ENCODE measurements at regions not wholly inside any gene's neighbourhood (a gene's known extent, or its start where the extent isn't known, plus 50 kb on each side); places are given as distances from the start of the nearest gene placed in this dataset.

DNA sequence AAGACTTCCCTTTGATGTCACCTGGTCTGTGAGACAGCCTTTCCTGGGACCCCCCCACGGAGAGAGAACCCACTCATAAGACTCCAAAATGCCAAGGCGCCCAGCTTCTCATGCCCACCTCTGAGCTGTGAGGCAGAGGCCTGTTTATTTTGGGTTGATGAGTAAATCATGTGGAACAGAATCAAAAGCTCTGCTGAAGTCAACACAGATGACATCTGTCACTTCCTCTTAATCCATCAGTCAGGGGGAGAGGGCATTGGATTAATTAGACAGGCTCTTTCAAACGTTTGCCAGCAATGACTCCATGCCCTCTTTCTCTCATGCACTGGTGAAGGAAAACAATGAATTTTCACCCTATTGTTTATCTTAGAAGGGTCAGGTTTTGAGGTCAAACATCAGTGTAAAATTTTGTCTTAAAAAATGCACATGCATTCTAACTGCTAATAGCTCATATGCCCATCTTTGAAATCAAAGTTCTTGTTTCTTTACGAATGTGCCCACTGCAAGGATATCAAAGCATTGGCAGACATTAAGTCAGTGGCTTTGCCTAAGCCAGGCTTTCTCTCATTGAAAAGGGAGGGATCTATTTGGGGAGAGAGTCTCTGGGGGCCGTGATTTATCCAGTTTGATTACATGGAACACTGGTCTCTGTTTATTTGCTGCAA lies 184.1 kb downstream of the ACKR3 start:
- Mint-ChIP-seq H3K36me3 (ENCODE audit: low read depth) (no peaks in the 10 kb centered on the region), H3K27ac (ENCODE audit: unreplicated experiment) (peak overlapping the region; percentile 29), H3K4me1 (peaks cover 18% of the 10 kb centered on the region), H3K27me3 (ENCODE audit: low read depth) (no peaks in the 10 kb centered on the region), H3K4me3 (no peak overlapping the region), H3K9me3 (no peaks in the 10 kb centered on the region)
- no peak for DNase-seq (ENCODE audit: low read depth, low spot score)
- TF ChIP-seq, protein P1, sequence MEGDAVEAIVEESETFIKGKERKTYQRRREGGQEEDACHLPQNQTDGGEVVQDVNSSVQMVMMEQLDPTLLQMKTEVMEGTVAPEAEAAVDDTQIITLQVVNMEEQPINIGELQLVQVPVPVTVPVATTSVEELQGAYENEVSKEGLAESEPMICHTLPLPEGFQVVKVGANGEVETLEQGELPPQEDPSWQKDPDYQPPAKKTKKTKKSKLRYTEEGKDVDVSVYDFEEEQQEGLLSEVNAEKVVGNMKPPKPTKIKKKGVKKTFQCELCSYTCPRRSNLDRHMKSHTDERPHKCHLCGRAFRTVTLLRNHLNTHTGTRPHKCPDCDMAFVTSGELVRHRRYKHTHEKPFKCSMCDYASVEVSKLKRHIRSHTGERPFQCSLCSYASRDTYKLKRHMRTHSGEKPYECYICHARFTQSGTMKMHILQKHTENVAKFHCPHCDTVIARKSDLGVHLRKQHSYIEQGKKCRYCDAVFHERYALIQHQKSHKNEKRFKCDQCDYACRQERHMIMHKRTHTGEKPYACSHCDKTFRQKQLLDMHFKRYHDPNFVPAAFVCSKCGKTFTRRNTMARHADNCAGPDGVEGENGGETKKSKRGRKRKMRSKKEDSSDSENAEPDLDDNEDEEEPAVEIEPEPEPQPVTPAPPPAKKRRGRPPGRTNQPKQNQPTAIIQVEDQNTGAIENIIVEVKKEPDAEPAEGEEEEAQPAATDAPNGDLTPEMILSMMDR (conservative IDR thresholded peaks at IDR 0.05) = no peak

DNA sequence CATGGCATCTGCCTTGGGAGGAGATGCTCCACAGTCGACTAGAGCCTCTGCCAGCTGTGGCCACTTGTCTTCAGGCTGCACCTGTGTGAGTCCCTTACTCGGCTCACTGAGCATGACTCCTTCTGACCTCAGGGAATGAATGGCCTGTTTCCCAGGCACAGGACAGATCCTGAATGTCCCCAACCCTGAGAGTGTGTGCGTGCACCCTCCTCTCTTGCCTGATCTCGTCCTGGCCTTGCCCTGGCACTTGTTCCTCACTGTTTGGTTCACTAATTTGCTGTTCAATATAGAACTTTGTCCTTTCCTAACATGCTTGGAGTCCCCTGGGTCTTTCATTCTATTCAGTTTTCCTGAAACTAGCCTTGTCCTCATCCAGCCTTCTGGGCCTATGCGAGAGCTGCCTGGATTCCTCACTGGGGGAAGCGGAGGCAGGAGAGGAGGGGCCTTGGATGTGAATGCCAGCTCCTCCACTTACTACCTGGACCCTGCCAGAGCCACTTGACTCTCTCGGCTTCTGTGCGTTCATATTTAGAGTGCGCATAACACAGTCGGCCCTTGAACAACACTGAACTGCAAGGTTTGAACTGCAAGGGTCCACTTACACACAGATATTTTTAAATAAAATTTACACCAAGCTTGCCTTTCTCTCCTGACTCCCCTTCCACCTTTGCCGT lies 184.8 kb downstream of the ACKR3 start:
- H3K4me3 Mint-ChIP-seq = no peak overlapping the region
- TF ChIP-seq, protein P1 (conservative IDR thresholded peaks at IDR 0.05) = no peak
- H3K36me3 Mint-ChIP-seq (ENCODE audit: low read depth) = no peaks in the 10 kb centered on the region
- peak overlapping the region; percentile 29 for H3K27ac Mint-ChIP-seq (ENCODE audit: unreplicated experiment)
- H3K27me3 Mint-ChIP-seq (ENCODE audit: low read depth) = no peaks in the 10 kb centered on the region
- peaks cover 15% of the 10 kb centered on the region for H3K4me1 Mint-ChIP-seq
- no peak for DNase-seq (ENCODE audit: low read depth, low spot score)
- H3K9me3 Mint-ChIP-seq = no peaks in the 10 kb centered on the region

DNA sequence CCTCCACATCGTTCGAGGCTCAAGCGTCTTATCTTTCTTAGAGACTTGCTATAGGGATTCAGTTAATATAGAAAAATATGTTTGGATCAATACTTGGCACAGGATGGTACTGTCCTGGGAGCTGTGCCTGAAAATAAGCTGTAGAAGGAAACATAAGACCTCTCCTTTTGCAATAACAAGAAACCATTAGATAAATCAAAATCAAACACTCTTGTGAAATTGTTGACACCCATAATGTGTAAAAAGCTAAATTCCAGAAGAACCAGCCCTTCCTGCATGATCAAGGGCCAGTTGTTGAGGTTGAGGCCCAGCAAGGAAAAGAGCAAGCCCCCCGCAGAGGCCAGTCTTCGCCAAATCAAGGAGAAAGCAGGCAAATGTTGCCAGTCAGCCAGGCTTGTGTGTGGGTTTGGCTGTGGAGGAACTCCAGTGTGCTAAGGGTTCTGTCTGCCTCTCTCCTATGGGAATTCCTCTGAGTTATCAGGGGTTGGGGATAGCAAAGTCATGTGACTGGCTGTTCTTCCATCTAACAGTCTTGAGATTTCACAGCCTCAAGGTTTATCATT lies 185.7 kb downstream of the ACKR3 start:
- H3K27ac Mint-ChIP-seq (ENCODE audit: unreplicated experiment) = no peak overlapping the region
- no peaks in the 10 kb centered on the region for H3K27me3 Mint-ChIP-seq (ENCODE audit: low read depth)
- TF ChIP-seq, protein P1 (conservative IDR thresholded peaks at IDR 0.05) = no peak
- H3K36me3 Mint-ChIP-seq (ENCODE audit: low read depth) = no peaks in the 10 kb centered on the region
- peaks cover 14% of the 10 kb centered on the region for H3K4me1 Mint-ChIP-seq
- no peaks in the 10 kb centered on the region for H3K9me3 Mint-ChIP-seq
- H3K4me3 Mint-ChIP-seq = no peak overlapping the region
- no peak for DNase-seq (ENCODE audit: low read depth, low spot score)

DNA sequence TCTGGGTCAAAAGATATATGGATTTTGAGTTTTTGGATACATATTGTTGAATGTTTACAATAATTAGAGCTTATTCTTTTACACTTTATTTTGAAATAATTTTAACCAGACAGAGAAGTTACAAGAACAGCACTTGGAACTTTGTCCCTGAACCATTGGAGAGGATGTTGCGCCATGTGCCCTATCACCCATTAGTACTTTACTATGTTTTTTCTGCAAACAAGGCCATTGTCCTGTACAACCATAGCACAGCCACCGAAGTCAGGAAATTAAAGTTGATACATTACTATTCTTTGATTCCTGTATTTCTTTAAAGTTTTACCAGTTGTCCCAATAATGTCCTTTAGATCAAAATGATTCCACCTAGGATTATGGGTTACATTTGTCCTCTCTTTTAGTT lies 188.8 kb downstream of the ACKR3 start:
- TF ChIP-seq, protein P1 (conservative IDR thresholded peaks at IDR 0.05) = no peak
- no peaks in the 10 kb centered on the region for H3K27me3 Mint-ChIP-seq (ENCODE audit: low read depth)
- H3K4me3 Mint-ChIP-seq = no peak overlapping the region
- no peaks in the 10 kb centered on the region for H3K9me3 Mint-ChIP-seq
- DNase-seq (ENCODE audit: low read depth, low spot score) = no peak
- H3K4me1 Mint-ChIP-seq = peaks cover 12% of the 10 kb centered on the region
- no peaks in the 10 kb centered on the region for H3K36me3 Mint-ChIP-seq (ENCODE audit: low read depth)
- no peak overlapping the region for H3K27ac Mint-ChIP-seq (ENCODE audit: unreplicated experiment)

DNA sequence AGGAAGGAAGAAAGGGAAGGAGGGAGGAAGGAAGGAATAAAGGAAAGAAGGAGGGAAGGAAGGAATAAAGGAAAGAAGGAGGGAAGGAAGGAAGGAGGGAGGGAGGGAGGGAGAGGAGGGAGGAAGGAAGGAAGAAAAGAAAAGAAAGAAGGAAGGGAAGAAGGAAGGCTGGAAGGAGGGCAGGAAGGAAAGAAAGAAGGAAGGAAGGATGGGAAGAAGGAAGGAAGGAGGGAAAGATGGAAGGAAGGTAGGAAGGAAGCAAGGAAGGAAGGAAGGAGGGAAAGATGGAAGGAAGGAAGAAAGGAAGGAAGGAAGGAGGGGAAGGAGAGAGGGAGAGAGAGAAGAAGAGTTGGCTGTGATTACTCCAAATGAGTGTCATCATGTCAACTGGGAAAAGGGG lies 190.6 kb downstream of the ACKR3 start:
- Mint-ChIP-seq H3K4me1 (no peaks in the 10 kb centered on the region), H3K27me3 (ENCODE audit: low read depth) (no peaks in the 10 kb centered on the region), H3K36me3 (ENCODE audit: low read depth) (no peaks in the 10 kb centered on the region), H3K9me3 (no peaks in the 10 kb centered on the region), H3K4me3 (no peak overlapping the region), H3K27ac (ENCODE audit: unreplicated experiment) (no peak overlapping the region)
- TF ChIP-seq, protein P1 (conservative IDR thresholded peaks at IDR 0.05) = no peak
- DNase-seq (ENCODE audit: low read depth, low spot score) = no peak

Data from neural crest cell (in vitro differentiated cells).